Pancreas (tissue), 10 donors: ENCODE measurements at regions not wholly inside any gene's neighbourhood (a gene's known extent, or its start where the extent isn't known, plus 50 kb on each side); places are given as distances from the start of the nearest gene placed in this dataset.

Experiments
- ATAC-seq, 4 donors: fragments of 200-7000 bp; cut with Tn5 transposase; one replicate each; pipeline versions ENCODE4 v1.8.0 to v1.9.1; 2020; ENCODE audit warnings: mild to moderate bottlenecking in 4 of 4, moderate library complexity in 4 of 4
- DNase-seq, 6 donors: peaks; one replicate each; pipeline ENCODE4 v3.0.0-alpha.2; 2020
- FAIRE-seq: peaks from 2 replicates; lab custom pipeline; 2012; peaks lifted over from hg19 to GRCh38; lab: Jason Lieb, UNC
- H3K27ac ChIP-seq, 4 donors: fragments of 200-600 bp; sonication (generic); 1 replicate in 3 of 4; 2 replicates in 1 of 4; pipeline versions ENCODE4 v1.5.0 to v1.8.0; 2020
- H3K27me3 ChIP-seq, 4 donors: fragments of 200-600 bp; one replicate each; pipeline ENCODE4 v1.8.0; 2021
- H3K36me3 ChIP-seq, 3 donors: fragments of 200-600 bp; sonication (generic) in 1 of 3; one replicate each; pipeline versions ENCODE4 v1.5.0 to v1.8.0; 2020 to 2021
- H3K4me1 ChIP-seq, 3 donors: fragments of 200-600 bp; one replicate each; pipeline ENCODE4 v1.8.0; 2021
- H3K4me3 ChIP-seq, 4 donors: fragments of 200-600 bp; sonication (generic) in 2 of 4; one replicate each; pipeline versions ENCODE4 v1.5.0 to v1.8.0; 2020 to 2021
- H3K9me3 ChIP-seq, 4 donors: fragments of 200-600 bp; one replicate each; pipeline ENCODE4 v1.8.0; 2021
- CTCF ChIP-seq, 4 donors: fragments of 200-600 bp; sonication (generic) in 3 of 4; IDR thresholded peaks; one replicate each; pipeline versions ENCODE4 v1.5.0 to v1.8.0; 2021; ENCODE audit warnings: antibody characterized with exemption in 4 of 4
- WGBS, 2 donors: extraction: QIAGEN DNeasy Blood & Tissue Kit; methylation state at CpG; one replicate each; pipeline ENCODE4 v1.1.7; 2013; 5-methylcytosine and 5-hydroxymethylcytosine counted together
- intact Hi-C, 3 donors: fragments of 100-400 bp; cut with DNase I; formaldehyde crosslinking; loops; one replicate each; pipeline versions ENCODE4 v1.11.1 to v1.14.2; 2022
- donor health status: healthy with polysubstance abuse.
- donor health status: DM: no; HTN: no; CAD: no; lungs with moderate emphysema.
- donor health status: DM: no; HTN: no; CAD: no.
- donor health status: control.
- donor health status: control.
- donor health status: Bipolar disorder and iron deficiency.
- donor health status: DM: yes; HTN: yes; CAD: no.
- donor health status: DM: no; HTN: no; CAD: no.
- donor health status: DM: no; HTN: no; CAD: no.
- donor health status: DM: yes; HTN: yes; CAD: no.

- H3K9me3 ChIP-seq = peaks cover 0 to 4% (median 0%) of the 10 kb centered on the region in 4 donors
- FAIRE-seq = no peak
- TF ChIP-seq CTCF (IDR thresholded peaks at IDR 0.05) = no peak
- no peak overlapping the region for H3K27ac ChIP-seq
- H3K27me3 ChIP-seq = peaks cover 0 to 4% (median 0%) of the 10 kb centered on the region in 4 donors
- H3K36me3 ChIP-seq = no peaks in the 10 kb centered on the region
- DNase-seq = no peak
- H3K4me3 ChIP-seq = no peak overlapping the region
- no peak for ATAC-seq
- H3K4me1 ChIP-seq = no peaks in the 10 kb centered on the region
- 42 to 45% methylated on average over 2 of the region's 2 CpGs for WGBS, 2 donors
- intact Hi-C loops = no loop called here
Observed at GRCh38 chr4:162912482-162912881, 254.2 kb downstream of the NAF1 start.

GRCh38 chr4:162911349-162911748 lies 255.3 kb downstream of the NAF1 start:
- Histone ChIP-seq H3K27me3 (peaks cover 0 to 4% (median 0%) of the 10 kb centered on the region in 4 donors), H3K27ac (no peak overlapping the region), H3K9me3 (no peaks in the 10 kb centered on the region), H3K36me3 (no peaks in the 10 kb centered on the region), H3K4me1 (no peaks in the 10 kb centered on the region), H3K4me3 (no peak overlapping the region)
- intact Hi-C loops = no loop called here
- FAIRE-seq = no peak
- no peak for TF ChIP-seq CTCF (IDR thresholded peaks at IDR 0.05)
- ATAC-seq = no peak
- WGBS, 2 donors = 61 to 81% methylated on average over 3 of the region's 3 CpGs
- no peak for DNase-seq

GRCh38 chr4:162909952-162910351 lies 256.7 kb downstream of the NAF1 start:
- FAIRE-seq = no peak
- Histone ChIP-seq H3K27me3 (peaks cover 0 to 4% (median 0%) of the 10 kb centered on the region in 4 donors), H3K4me1 (no peaks in the 10 kb centered on the region), H3K9me3 (no peaks in the 10 kb centered on the region), H3K27ac (no peak overlapping the region), H3K4me3 (no peak overlapping the region), H3K36me3 (no peaks in the 10 kb centered on the region)
- intact Hi-C loops = no loop called here
- WGBS, 2 donors = 37 to 39% methylated on average over 2 of the region's 2 CpGs
- ATAC-seq = no peak
- TF ChIP-seq CTCF (IDR thresholded peaks at IDR 0.05) = no peak
- no peak for DNase-seq

GRCh38 chr4:162894387-162894786 lies 272.3 kb downstream of the NAF1 start:
- intact Hi-C loops = no loop called here
- ATAC-seq = no peak
- WGBS, 2 donors = 44% methylated on average over 3 of the region's 3 CpGs
- Histone ChIP-seq H3K36me3 (no peaks in the 10 kb centered on the region), H3K4me3 (no peak overlapping the region), H3K27me3 (no peaks in the 10 kb centered on the region), H3K9me3 (no peaks in the 10 kb centered on the region), H3K27ac (no peak overlapping the region), H3K4me1 (no peaks in the 10 kb centered on the region)
- DNase-seq = no peak
- FAIRE-seq = no peak
- no peak for TF ChIP-seq CTCF (IDR thresholded peaks at IDR 0.05)

GRCh38 chr4:162891788-162892707 lies 274.6 kb downstream of the NAF1 start:
- FAIRE-seq (no peak), ATAC-seq (no peak), DNase-seq (no peak)
- H3K9me3 ChIP-seq = no peaks in the 10 kb centered on the region
- no peaks in the 10 kb centered on the region for H3K36me3 ChIP-seq
- intact Hi-C loops = no loop called here
- H3K4me3 ChIP-seq = no peak overlapping the region
- H3K27me3 ChIP-seq = no peaks in the 10 kb centered on the region
- H3K27ac ChIP-seq = no peak overlapping the region
- H3K4me1 ChIP-seq = no peaks in the 10 kb centered on the region
- no peak for TF ChIP-seq CTCF (IDR thresholded peaks at IDR 0.05)
- 39 to 58% methylated on average over 3 of the region's 3 CpGs for WGBS, 2 donors
